UCSD-AML1 (cell line): ENCODE measurements at regions not wholly inside any gene's neighbourhood (a gene's known extent, or its start where the extent isn't known, plus 50 kb on each side); places are given as distances from the start of the nearest gene placed in this dataset.

Experiments used
- DNase-seq: peaks from one replicate; lab custom pipeline; 2025; ENCODE audit not compliant: unreplicated experiment; lab: John Stamatoyannopoulos, UW

DNA sequence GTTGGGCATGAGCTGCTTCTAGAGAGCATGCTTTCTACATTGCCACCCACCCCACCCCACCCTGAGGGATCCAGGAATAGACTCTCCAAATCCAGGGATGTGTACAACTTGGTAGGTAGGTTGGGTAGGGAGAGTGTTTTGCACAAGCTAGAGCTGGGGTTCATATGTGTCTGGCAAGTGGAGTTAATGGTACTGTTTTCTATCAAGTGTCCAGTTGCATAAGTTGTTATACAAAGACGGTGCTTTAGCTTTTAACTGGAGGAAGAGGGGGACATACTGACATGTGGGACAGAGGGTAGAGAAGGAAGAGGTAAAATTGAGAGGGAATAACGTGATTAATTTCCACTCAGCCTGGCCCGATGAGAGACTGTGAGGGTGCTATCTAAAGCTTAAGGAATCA lies 51.0 kb upstream of the TNC start:
- no peak for DNase-seq

DNA sequence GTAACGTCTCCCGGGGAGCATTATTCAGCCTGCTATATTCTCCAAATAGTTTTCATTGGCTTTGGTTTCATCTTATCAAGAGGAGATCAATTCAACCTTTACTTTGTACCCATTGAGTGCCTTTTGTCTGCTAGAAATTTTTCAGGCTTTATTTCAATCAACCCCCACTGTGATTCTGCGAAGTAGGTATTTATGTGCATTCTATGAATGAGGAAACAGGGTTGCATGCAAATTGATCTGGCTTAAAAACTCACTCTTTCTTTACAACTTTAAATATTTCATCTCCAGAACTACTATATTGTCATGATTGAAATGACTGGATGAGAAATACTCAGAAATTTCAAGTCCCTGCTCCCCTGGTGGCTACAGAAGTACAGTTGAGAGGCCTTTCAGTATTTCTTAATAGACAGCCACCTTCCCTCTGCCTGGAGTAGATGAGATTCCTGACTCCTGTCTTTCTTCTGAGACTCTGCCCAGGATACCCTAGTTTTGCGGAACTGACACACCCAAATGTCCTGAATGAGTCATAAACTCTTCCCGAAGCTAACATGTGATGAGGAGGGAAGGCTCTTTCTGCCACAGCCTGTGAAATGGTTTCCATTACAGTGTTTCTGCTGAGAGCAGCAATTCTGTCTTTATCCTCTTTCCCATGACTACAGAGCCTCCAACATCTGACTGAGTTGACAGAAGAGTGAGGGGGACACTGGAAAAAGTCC lies 52.6 kb upstream of the TNC start:
- DNase-seq: no peak

DNA sequence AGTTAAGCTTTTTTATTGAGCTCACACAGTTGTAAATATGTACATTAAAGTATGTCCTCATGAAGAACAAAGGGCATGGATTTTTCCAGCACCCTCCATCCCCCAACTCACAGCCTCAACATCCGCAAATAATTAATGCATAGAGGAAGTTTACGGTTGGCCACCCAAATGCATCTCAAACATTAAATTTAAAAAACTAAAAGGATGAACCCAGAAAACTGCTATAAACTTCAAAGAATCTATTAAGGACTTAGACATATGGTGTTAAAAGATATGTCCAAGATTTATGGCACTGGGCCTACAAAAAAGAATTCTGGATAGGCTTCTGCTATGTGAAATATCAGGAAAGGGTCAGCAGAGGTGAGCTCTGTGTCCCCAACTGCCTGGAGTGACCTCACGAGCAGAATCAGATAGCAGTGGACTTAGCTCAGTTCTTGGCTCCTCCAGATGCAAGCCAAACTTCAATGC lies 54.0 kb upstream of the TNC start:
- DNase-seq: no peak

DNA sequence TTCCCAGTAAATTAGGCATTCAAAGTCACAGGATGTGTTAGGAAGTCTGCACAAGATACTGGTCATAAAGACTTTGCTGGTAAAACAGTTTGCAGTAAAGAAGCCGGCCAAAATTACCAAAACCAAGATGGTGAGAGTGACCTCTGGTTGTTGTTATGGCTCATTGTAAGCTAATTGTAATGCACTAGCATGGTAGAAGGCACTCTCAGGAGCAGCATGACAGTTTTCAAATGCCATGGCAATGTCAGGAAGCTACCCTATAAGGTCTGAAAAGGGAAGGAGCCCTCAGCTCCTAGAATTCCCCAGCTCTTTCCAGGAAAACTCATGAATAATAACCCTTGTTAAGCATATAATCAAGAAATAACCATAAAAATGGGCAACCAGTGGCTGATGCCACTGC lies 64.3 kb upstream of the TNC start:
- no peak for DNase-seq

DNA sequence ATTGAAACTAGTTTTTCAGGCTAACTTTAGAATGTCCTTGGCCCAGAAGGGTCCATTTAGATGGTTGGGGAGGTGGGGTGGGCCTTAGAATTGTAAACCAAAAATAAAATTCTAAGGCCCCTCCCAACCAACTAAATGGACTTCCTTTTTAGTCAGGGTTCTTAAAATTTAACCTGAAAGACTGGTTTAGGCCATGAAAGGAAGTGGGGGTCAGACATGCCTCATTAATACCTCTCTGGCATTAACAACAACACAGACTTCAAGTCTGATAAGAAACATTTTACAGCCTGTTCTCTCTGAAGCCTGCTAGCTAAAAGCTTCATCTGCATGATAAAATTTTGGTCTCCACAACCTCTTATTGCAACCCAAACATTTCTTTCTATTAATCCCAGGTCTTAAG lies 65.5 kb upstream of the TNC start:
- DNase-seq: no peak

DNA sequence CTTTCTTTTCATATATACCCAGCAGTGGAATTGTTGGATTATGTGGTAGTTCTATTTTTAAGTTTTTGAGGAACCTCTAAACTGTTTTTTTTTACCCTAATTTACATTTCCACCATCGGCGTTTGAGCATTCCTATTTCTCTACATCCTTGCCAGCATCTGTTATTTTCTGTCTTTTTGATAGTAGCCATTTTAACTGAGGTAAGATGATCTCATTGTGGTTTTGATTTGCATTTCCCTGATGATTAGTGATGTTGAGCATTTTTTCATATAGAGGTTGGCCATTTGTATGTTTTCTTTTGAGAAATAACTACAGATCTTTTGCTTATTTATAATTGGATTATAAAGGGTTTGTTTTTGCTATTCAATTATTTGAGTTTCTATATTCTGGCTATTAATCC lies 71.7 kb upstream of the TNC start:
- DNase-seq: no peak

DNA sequence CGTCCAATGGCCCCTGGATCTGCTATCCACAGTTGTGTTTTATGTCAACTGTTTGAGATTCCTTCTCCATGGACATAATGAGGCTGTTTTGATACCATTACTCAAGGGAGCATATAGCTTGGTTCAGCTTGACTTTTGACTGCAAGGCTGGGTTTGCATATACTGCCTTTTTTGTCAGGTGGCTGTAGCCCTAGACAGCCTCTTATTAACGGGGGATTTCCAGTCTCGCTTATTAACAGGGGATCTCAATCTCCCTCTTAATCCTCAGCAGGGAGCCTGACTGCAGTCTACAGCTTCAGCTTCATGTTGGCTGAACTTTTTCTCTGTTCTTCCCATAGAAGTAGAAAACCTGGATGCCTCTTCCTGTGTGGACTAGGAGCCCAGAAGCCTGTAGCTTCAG lies 73.7 kb upstream of the TNC start:
- DNase-seq: no peak

DNA sequence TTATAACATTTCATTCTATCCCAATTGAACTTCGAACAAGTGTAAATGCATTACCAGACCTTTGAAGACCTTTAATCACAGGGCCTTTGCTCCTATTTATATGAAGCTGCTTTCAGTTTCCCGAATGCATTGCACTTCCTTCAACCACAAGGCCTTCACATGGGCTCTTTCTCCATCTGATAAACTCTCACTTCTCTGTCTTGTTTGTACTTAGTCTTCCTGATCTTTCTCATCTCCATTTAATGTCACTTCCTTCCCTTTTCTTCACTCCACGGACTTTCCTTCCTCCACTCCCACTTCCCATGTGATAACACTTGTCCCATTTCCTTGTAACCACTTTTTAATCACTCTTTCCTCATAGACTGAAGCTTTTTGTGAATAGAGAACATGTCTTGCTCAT lies 74.3 kb upstream of the TNC start:
- no peak for DNase-seq

DNA sequence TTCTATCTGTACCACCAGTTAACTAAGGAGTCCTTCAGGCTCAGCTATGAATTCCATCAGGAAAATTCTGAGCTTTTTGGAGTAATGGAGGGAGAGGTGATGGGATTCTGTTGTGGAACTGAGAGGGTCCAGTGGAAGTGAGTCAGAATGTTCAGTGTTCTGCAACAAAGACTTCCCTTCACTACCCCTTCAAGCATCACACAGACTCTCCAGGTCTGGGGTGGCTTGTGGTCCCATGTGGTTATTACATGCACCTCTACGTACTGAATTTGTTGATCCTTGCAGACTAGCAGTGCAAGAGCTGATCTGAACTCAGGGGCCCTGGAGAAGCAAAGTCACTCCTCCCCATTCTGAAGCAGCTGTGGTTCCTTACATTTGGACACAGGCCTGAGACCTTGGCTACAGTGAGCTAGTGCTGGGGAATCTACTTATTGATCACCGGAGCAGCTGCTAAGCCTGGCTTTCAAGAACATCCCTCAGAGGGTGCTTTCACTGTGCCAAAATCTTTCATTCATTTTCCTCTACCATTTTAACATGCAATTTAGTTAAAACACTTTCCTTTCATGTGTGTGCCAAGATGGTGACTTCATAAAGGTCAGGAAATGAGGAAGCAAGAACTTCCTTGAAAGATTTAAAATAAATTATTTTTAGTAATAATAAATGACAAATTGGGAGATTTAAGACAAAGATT lies 75.0 kb upstream of the TNC start:
- DNase-seq: no peak

DNA sequence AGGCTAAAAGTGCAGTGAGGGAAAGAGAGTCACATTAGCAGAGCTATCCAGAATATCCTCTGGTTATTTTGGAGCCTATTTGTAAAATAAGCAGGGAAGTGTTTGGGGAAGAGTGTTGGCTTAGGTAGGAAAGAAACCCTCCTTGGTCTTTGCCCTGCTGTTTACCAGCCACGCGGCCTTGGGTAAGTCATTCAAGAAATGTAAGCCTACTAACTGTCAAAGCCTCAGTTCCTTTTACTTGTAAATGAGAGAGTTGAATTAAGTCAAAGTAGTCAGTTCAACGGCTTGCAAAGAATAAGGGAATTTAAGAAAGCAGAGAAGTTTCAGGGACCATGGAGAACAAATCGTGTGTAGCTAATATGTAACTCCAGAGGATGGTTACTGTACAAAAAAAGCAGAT lies 75.8 kb upstream of the TNC start:
- DNase-seq: no peak

DNA sequence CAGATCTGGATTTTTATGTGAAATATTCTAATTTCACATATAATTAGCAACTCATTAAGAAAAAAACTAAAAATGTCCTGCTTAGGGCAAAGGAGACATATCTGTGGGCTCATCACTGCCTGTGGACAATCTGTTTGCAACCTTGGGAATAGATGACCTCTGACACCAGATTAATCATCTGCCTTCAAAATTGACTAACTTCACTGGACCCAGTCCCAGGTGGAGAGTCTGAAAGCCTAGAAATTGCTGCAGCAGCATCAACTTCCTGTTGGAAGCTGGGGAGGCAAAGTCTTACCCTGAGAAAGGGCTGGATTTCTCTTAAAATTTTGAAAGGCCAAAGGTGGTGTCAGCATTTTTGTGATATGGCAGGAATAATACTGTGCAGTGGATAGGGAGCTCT lies 76.3 kb upstream of the TNC start:
- DNase-seq: no peak

DNA sequence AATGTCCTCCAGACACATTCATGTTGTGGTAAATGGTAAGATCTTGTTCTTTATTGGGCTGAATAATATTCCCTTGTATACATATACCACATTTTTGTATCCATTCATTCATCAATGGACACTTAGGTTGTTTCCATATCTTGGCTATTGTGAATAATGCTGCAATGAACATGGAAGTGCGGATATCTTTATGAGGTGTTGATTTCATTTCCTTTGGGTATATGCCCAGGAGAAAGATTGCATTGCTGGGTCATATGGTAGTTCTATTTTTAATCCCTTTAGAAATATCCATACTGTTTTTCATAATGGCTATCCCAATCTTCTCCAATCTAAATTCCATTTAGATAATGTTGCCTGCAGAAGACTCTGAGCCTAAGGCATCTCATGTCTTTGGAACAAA lies 78.0 kb upstream of the TNC start:
- no peak for DNase-seq

DNA sequence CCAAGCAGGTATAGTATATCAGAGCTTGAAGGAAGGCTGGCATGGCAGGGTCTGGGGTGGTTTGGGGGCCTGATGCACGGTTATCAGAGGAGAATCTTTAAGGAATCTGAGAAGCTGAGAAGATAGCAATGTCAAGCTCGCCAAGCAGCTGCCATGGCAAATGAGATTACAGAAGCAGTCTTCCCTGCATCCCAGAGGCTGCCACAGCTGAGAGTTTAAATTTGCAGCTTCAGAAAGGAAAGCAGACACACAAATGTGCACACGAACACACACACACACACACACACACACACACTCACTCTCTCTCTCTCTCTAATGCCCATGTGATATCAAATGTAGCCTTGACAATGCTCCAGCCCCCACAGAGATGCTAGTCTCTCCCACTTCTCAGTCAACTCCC lies 79.0 kb upstream of the TNC start:
- no peak for DNase-seq

DNA sequence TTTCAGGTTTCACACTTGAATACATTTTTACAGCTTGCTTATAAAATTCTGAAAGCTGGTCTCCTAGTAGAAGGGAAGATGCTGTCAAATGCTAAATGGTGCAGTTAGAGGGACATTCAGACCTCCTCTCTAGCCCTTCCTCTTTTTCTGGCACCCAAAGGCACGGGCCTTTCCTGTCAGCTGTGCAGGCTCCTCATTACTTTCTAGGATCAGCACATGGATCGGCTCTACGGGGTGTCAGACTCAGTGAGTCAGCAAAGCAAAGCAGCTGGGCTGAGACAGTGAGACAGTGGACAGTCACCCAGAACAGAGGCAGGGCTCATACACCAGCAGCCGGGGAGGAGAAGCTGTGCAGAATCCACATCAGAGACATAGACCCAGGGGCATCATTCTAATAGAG lies 80.0 kb upstream of the TNC start:
- DNase-seq: peak; percentile 27

DNA sequence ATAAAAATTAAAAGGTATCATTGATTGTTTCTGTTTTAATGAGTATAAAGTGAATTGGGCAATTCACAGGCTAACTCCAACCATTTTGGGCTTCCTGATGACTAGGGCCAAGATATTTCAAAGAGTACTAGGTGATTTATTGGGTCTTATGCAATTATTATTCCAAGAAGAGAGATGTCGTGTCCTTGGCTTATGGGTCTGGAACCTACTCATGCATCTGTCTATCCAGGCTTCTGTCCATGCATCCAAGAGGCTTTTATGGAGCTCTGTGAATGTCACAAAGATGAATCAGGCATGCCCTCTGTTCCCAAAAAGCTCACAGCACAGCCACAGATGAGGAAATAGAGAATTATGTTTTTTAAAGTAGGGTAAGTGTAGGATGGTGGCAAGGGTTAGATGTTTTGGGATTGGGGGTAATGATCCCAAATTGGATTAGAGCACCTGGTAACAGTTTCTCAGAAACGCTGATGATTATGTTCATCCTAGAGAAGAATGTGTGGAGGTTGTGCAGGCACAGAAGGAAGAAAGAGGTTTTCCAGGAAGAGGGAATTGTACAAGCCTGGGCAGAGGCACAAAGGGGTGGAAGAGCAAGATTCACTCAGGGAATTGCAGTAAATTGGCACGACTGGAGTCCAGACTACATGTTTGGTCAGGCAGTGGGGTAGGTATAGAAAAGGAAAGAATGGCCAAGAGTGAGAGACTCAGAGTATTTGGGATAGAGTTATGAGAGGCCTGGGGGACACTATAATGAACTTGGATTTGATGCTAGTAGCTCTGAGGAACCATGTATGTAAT lies 83.0 kb upstream of the TNC start:
- DNase-seq: no peak

DNA sequence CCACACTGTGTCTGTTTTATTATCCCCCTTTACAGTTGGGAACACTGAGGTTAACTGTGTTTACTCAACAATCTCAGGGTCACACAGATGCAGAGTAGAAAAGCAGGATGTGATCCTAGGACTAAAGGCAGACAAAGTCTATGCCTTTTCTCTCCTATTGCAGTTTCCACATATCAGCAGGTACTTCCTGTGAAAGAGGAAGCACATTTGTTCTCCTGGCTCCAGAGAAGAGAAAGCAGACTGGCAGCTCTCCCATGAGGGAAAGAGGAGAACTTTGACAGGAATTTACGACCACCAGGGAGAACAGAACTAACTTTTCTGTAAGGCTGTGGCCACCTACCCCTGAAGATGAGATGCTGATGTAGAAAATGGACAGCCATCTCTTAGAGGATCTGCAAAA lies 84.2 kb upstream of the TNC start:
- no peak for DNase-seq

DNA sequence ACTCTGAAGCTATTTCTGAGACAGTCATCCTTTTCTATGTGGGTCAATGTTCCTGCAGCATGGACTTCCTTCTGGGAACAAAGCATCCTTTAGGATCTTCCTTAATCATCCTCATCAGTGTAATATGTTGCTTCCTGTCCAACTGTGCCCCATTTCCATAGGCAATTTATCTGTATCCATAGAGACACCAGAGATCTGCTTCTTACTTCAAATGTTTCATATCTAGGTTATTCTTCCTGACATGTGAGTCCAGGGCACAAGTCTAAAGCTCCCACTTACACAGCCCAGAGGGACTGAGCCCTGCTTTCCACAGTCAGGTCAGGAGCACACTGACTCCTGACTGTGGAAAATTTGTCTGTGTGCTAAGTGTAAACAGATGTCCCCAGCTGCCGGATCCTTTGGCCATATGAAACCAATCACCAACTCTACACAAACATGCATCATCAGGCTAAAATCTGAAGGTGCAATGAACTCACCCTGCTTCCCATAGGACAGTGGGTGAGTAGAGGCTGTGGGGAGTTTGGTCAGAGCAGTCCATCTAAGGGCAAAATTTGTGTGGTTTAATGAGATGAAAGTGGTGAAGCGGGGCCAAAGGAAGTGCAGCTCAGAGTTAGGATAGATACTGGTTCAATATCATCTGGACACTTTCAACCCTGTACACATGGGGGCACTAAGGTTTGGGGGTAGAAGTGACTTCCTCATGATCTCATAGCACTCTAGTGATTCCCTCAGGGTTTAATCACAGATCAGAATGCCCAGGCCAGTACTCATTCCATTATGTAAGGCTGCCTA lies 85.2 kb upstream of the TNC start:
- DNase-seq: no peak

DNA sequence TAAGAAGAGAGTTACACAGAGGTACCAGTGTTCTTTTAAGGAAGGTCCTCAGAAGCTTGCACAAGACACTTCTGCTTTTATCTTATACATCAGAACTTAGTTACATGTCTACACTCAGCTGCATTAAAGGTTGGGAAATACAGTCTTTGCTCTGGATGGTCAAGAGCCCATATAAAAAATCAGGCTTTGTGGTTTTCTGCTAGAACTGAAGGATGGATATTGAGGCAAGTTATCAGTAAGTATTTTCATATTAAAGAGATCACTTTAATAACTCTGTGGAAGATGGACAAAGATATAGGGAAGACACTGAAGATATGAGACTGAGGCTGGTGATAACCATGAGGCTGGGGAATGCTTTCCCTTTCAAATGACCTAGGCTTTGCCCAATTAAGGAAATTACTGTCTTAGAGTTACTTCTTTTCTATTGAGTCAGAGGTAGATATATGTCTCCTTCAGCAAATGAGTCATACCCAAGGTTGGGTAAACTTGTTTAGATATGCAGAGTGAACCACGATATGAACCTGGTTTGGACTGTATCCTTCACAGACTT lies 87.0 kb upstream of the TNC start:
- DNase-seq: no peak

DNA sequence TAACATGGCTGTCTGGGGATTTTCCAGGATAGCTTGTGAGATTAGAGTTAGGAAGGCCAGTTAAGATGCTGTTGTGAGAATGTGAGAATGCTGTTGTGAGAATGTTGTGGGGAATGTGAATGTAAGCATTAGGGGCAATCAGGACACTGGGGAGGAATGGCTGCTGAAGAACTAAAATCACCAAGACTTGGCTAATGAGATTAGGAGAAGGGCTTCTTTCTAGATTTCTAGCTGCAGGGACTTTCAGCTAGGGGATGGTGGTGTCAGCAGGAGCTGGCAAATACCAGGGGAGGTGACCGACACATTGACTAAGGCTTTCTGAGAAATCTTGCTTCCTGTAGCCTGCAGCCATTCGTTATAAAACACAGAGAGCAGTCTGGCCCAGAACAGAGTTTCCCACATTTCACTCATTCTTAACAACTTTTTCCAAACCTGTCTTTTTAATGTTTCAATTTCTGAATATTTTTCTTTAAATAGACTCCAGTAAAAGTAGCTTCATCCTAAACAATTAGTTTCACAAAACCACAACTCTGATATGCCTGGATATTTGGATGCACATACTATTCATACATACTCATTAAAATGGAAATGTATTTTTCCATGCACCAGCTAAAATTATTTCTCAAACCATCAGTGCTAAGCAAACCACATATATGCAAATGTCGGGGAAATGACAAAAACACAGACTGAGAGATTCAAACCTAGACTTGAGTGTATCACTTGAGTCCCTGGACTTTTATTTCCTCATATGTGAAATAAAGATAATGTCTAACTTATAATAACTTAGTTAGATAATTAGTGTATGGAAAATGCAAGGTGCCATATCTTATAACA lies 89.3 kb upstream of the TNC start:
- no peak for DNase-seq

DNA sequence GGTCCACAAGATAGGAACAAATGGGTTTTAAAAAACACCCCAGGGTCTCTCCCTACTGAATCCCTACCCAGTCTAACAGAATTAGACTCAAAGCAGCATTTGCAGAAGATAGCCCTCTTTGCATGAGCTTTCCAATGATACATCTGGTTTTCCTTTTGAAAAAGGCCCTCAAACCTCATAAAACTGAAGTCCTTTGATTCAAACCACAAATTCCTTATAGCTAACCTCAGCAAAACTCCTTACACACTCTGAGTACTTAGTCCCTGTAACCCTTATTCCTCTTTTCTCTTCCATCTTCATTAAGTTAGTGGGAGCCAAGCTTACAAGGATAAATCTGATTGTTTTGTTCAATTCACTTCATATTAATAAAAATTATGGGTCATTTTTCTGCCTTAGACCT lies 90.5 kb upstream of the TNC start:
- DNase-seq: no peak
